Neuronal stem cell (in vitro differentiated cells): ENCODE measurements at regions not wholly inside any gene's neighbourhood (a gene's known extent, or its start where the extent isn't known, plus 50 kb on each side); places are given as distances from the start of the nearest gene placed in this dataset.

ENCODE experiments used
- DNase-seq: peaks from one replicate; pipeline ENCODE4 v3.0.0-alpha.2; 2013; ENCODE audit warnings: low spot score
- H2AFZ ChIP-seq: one replicate; pipeline ENCODE4 v1.6.1; 2013; ENCODE audit warnings: mild to moderate bottlenecking, low read length, inconsistent platforms
- H2AK5ac ChIP-seq: 2 replicates; pipeline ENCODE4 v1.6.1; 2013; ENCODE audit warnings: low read depth, mild to moderate bottlenecking, inconsistent platforms, low read length, moderate library complexity, mixed read lengths
- H2BK120ac ChIP-seq: 2 replicates; pipeline ENCODE4 v1.6.1; 2013; ENCODE audit warnings: low read depth, mild to moderate bottlenecking, inconsistent platforms, low read length, moderate library complexity, mixed read lengths
- H2BK12ac ChIP-seq: one replicate; pipeline ENCODE4 v1.6.1; 2013; ENCODE audit warnings: low read length, inconsistent platforms
- H2BK15ac ChIP-seq: 2 replicates; pipeline ENCODE4 v1.6.1; 2013; ENCODE audit warnings: mild to moderate bottlenecking, low read length, inconsistent platforms, mixed read lengths
- H2BK5ac ChIP-seq: one replicate; pipeline ENCODE4 v1.6.1; 2013; ENCODE audit warnings: inconsistent platforms, mild to moderate bottlenecking, low read length, moderate library complexity
- H3K14ac ChIP-seq: one replicate; pipeline ENCODE4 v1.6.1; 2013; ENCODE audit warnings: low read length, inconsistent platforms
- H3K18ac ChIP-seq: 2 replicates; pipeline ENCODE4 v1.6.1; 2013; ENCODE audit warnings: low read length, inconsistent platforms
- H3K23ac ChIP-seq: 2 replicates; pipeline ENCODE4 v1.6.1; 2013; ENCODE audit warnings: low read depth, mild to moderate bottlenecking, mixed read lengths, low read length, inconsistent platforms; ENCODE audit not compliant: poor library complexity
- H3K27ac ChIP-seq: replicated peaks from 3 replicates; pipeline ENCODE4 v1.5.1; 2013; ENCODE audit warnings: low read length, inconsistent platforms
- H3K27me3 ChIP-seq, 3 experiments: 2 replicates each; pipeline ENCODE4 v1.6.1; 2013; ENCODE audit warnings: low read length in 3 of 3, mild to moderate bottlenecking in 2 of 3, inconsistent platforms in 1 of 3, low read depth in 1 of 3, mixed read lengths in 1 of 3, moderate library complexity in 1 of 3; ENCODE audit not compliant: control insufficient read depth in 3 of 3, insufficient read depth in 3 of 3
- H3K36me3 ChIP-seq, 2 donors: replicated peaks in 1 of 2; 2 replicates each; pipeline ENCODE4 v1.6.1; 2013; ENCODE audit warnings: low read length in 2 of 2; ENCODE audit not compliant: control insufficient read depth in 2 of 2, insufficient read depth in 2 of 2
- H3K4ac ChIP-seq: 2 replicates; pipeline ENCODE4 v1.6.1; 2013; ENCODE audit warnings: inconsistent platforms, mild to moderate bottlenecking, low read length, moderate library complexity
- H3K4me1 ChIP-seq, 2 donors: 1 replicate in 1 of 2; 2 replicates in 1 of 2; pipeline ENCODE4 v1.6.1; 2013; ENCODE audit warnings: low read length in 2 of 2, low read depth in 1 of 2; ENCODE audit not compliant: control insufficient read depth in 2 of 2, insufficient read depth in 1 of 2
- H3K4me2 ChIP-seq: one replicate; pipeline ENCODE4 v1.6.1; 2013; ENCODE audit warnings: mild to moderate bottlenecking, low read length, inconsistent platforms; ENCODE audit not compliant: insufficient read depth, poor library complexity, severe bottlenecking
- H3K4me3 ChIP-seq, 2 donors: 2 replicates each; pipeline ENCODE4 v1.5.1; 2013; ENCODE audit warnings: low read length in 2 of 2, mild to moderate bottlenecking in 2 of 2, inconsistent platforms in 1 of 2, moderate library complexity in 1 of 2
- H3K79me1 ChIP-seq: one replicate; pipeline ENCODE4 v1.6.1; 2013; ENCODE audit warnings: low read depth, mild to moderate bottlenecking, inconsistent platforms, low read length, moderate library complexity
- H3K9ac ChIP-seq: one replicate; pipeline ENCODE4 v1.6.1; 2013; ENCODE audit warnings: mild to moderate bottlenecking, low read depth, low read length, inconsistent platforms; ENCODE audit not compliant: poor library complexity
- H3K9me3 ChIP-seq, 2 donors: replicated peaks in 1 of 2; 2 replicates each; pipeline versions ENCODE3 to v1.6.1; 2013; ENCODE audit warnings: low read length in 2 of 2, mild to moderate bottlenecking in 2 of 2, inconsistent platforms in 1 of 2, low read depth in 1 of 2, mixed read lengths in 1 of 2, moderate library complexity in 1 of 2; ENCODE audit not compliant: control insufficient read depth in 2 of 2, insufficient read depth in 1 of 2
- H4K8ac ChIP-seq: one replicate; pipeline ENCODE4 v1.6.1; 2013; ENCODE audit warnings: low read depth, mild to moderate bottlenecking, inconsistent platforms, low read length, moderate library complexity
- H4K91ac ChIP-seq: one replicate; pipeline ENCODE4 v1.6.1; 2013; ENCODE audit warnings: low read length, low read depth, mild to moderate bottlenecking, inconsistent platforms; ENCODE audit not compliant: poor library complexity
- WGBS, 2 donors: extraction: QIAGEN DNeasy Blood & Tissue Kit; methylation state at CpG; one replicate each; pipeline ENCODE4 v1.1.7; 2013; ENCODE audit warnings: missing lambda C conversion rate in 2 of 2, mixed read lengths in 1 of 2; ENCODE audit not compliant: insufficient read length in 2 of 2, insufficient replicate concordance in 1 of 2; ENCODE audit errors: extremely low coverage in 2 of 2; 5-methylcytosine and 5-hydroxymethylcytosine counted together

GRCh38 chr4:66974665-66975064 lies 570.6 kb downstream of the CENPC start:
- no peak overlapping the region for H4K8ac ChIP-seq
- H4K91ac ChIP-seq = no peak overlapping the region
- H2BK15ac ChIP-seq = no peak overlapping the region
- WGBS, 2 donors = no CpG with 5 or more reads among the region's 2 CpGs
- H2BK120ac ChIP-seq = no peak overlapping the region
- H3K27ac ChIP-seq = no peak overlapping the region
- no peak overlapping the region for H2AK5ac ChIP-seq
- no peaks in the 10 kb centered on the region for H3K9me3 ChIP-seq
- H3K27me3 ChIP-seq = no peaks in the 10 kb centered on the region
- H3K23ac ChIP-seq = no peak overlapping the region
- H2BK12ac ChIP-seq = no peak overlapping the region
- no peak overlapping the region for H3K14ac ChIP-seq
- H2BK5ac ChIP-seq = no peak overlapping the region
- H3K18ac ChIP-seq = no peak overlapping the region
- no peak overlapping the region for H3K4ac ChIP-seq
- DNase-seq = no peak
- H3K4me3 ChIP-seq = no peak overlapping the region
- no peak overlapping the region for H2AFZ ChIP-seq
- H3K36me3 ChIP-seq = no peaks in the 10 kb centered on the region
- H3K9ac ChIP-seq = no peak overlapping the region
- no peak overlapping the region for H3K4me2 ChIP-seq
- no peaks in the 10 kb centered on the region for H3K4me1 ChIP-seq
- H3K79me1 ChIP-seq = no peaks in the 10 kb centered on the region

- DNase-seq = no peak
Measured at GRCh38 chr4:66972087-66972486, 573.2 kb downstream of the CENPC start.

GRCh38 chr4:66964467-66964866 lies 580.8 kb downstream of the CENPC start:
- Histone ChIP-seq H3K9ac (no peak overlapping the region), H3K23ac (no peak overlapping the region), H4K8ac (no peak overlapping the region), H2BK12ac (no peak overlapping the region), H3K14ac (no peak overlapping the region), H3K36me3 (no peaks in the 10 kb centered on the region), H2AK5ac (no peak overlapping the region), H3K4me1 (no peaks in the 10 kb centered on the region), H3K18ac (no peak overlapping the region), H2BK120ac (no peak overlapping the region), H2BK5ac (no peak overlapping the region), H3K4me3 (no peak overlapping the region), H3K27ac (no peak overlapping the region), H3K4me2 (no peak overlapping the region), H4K91ac (no peak overlapping the region), H3K79me1 (no peaks in the 10 kb centered on the region), H3K4ac (no peak overlapping the region), H2AFZ (no peak overlapping the region), H2BK15ac (no peak overlapping the region), H3K9me3 (no peaks in the 10 kb centered on the region), H3K27me3 (no peaks in the 10 kb centered on the region)
- no peak for DNase-seq
- WGBS, 2 donors = no CpG with 5 or more reads among the region's 1 CpG

More at GRCh38 chr4:66972087-66972486, 573.2 kb downstream of the CENPC start:
- Histone ChIP-seq H3K9me3 (no peaks in the 10 kb centered on the region), H3K4ac (no peak overlapping the region), H3K4me1 (no peaks in the 10 kb centered on the region), H3K4me3 (no peak overlapping the region), H4K91ac (no peak overlapping the region), H2BK5ac (no peak overlapping the region), H2BK15ac (no peak overlapping the region), H2BK120ac (no peak overlapping the region), H3K36me3 (no peaks in the 10 kb centered on the region), H3K27ac (no peak overlapping the region), H2BK12ac (no peak overlapping the region), H3K23ac (no peak overlapping the region), H2AFZ (no peak overlapping the region), H3K9ac (no peak overlapping the region), H3K79me1 (no peaks in the 10 kb centered on the region), H4K8ac (no peak overlapping the region), H3K27me3 (no peaks in the 10 kb centered on the region), H3K18ac (no peak overlapping the region), H3K14ac (no peak overlapping the region), H2AK5ac (no peak overlapping the region), H3K4me2 (no peak overlapping the region)
- WGBS, 2 donors = no CpG with 5 or more reads among the region's 2 CpGs

GRCh38 chr4:66963084-66963483 lies 582.2 kb downstream of the CENPC start:
- Histone ChIP-seq H3K4me2 (no peak overlapping the region), H3K9me3 (no peaks in the 10 kb centered on the region), H3K23ac (no peak overlapping the region), H4K91ac (no peak overlapping the region), H4K8ac (no peak overlapping the region), H3K27me3 (no peaks in the 10 kb centered on the region), H3K18ac (no peak overlapping the region), H3K4me1 (no peaks in the 10 kb centered on the region), H2AK5ac (no peak overlapping the region), H2BK5ac (no peak overlapping the region), H2BK15ac (no peak overlapping the region), H3K4ac (no peak overlapping the region), H3K79me1 (no peaks in the 10 kb centered on the region), H3K9ac (no peak overlapping the region), H3K14ac (no peak overlapping the region), H2BK12ac (no peak overlapping the region), H2AFZ (no peak overlapping the region), H3K4me3 (no peak overlapping the region), H3K27ac (no peak overlapping the region), H2BK120ac (no peak overlapping the region), H3K36me3 (no peaks in the 10 kb centered on the region)
- no peak for DNase-seq
- WGBS, 2 donors = no CpG with 5 or more reads among the region's 3 CpGs
